ENCODE measurements at regions not wholly inside any gene's neighbourhood (a gene's known extent, or its start where the extent isn't known, plus 50 kb on each side); places are given as distances from the start of the nearest gene placed in this dataset.

- TF ChIP-seq CTCF (IDR thresholded peaks at IDR 0.05; ENCODE audit: insufficient read depth, low read length, poor library complexity, severe bottlenecking) (no peak), EZH2phosphoT487 (conservative IDR thresholded peaks at IDR 0.05; ENCODE audit: low read length) (no peak)
Measured at GRCh38 chr7:119733127-119733879, 539.7 kb upstream of the KCND2 start.
